DND-41 (cell line): ENCODE measurements at regions not wholly inside any gene's neighbourhood (a gene's known extent, or its start where the extent isn't known, plus 50 kb on each side); places are given as distances from the start of the nearest gene placed in this dataset.

Experiments used
- ATAC-seq: fragments of 200-7000 bp; cut with Tn5 transposase; 3 replicates; pipeline ENCODE4 v1.9.1; 2021; ENCODE audit warnings: low read depth; ENCODE audit not compliant: insufficient read depth
- DNase-seq: peaks from one replicate; pipeline ENCODE4 v3.0.0-alpha.2; 2020
- H2AFZ ChIP-seq: 2 replicates; pipeline ENCODE4 v1.6.0; 2012; ENCODE audit warnings: low read depth, low read length
- H3K27ac ChIP-seq: 2 replicates; pipeline ENCODE4 v1.5.1; 2012; ENCODE audit warnings: low read length, inconsistent platforms
- H3K27me3 ChIP-seq: fragments of 200-600 bp; sonication (generic); 2 replicates; pipeline ENCODE4 v1.6.0; 2012; ENCODE audit warnings: low read length, mild to moderate bottlenecking, inconsistent platforms; ENCODE audit not compliant: insufficient read depth, poor library complexity
- H3K36me3 ChIP-seq: 2 replicates; pipeline ENCODE4 v1.5.1; 2012; ENCODE audit warnings: low read length, inconsistent platforms; ENCODE audit not compliant: insufficient read depth
- H3K4me1 ChIP-seq: 2 replicates; pipeline ENCODE4 v1.5.1; 2012; ENCODE audit warnings: mild to moderate bottlenecking, low read length; ENCODE audit not compliant: insufficient read depth
- H3K4me2 ChIP-seq: 2 replicates; pipeline ENCODE4 v1.6.0; 2012; ENCODE audit warnings: mild to moderate bottlenecking, moderate library complexity, low read length, inconsistent platforms; ENCODE audit not compliant: insufficient read depth
- H3K4me3 ChIP-seq, 2 experiments: fragments of 200-600 bp in 1 of 2; shearing (Covaris generic) in 1 of 2; 2 replicates each; pipeline ENCODE4 v1.5.1; 2012 to 2016; ENCODE audit warnings: inconsistent platforms in 2 of 2, low read length in 2 of 2, mild to moderate bottlenecking in 2 of 2, low read depth in 1 of 2, moderate library complexity in 1 of 2
- H3K79me2 ChIP-seq: 2 replicates; pipeline ENCODE4 v1.6.0; 2012; ENCODE audit warnings: low read length, inconsistent platforms; ENCODE audit not compliant: insufficient read depth
- H3K9ac ChIP-seq: 2 replicates; pipeline ENCODE4 v1.6.0; 2012; ENCODE audit warnings: low read depth, mild to moderate bottlenecking, inconsistent platforms, low read length, moderate library complexity
- H3K9me3 ChIP-seq: 2 replicates; pipeline ENCODE4 v1.5.1; 2012; ENCODE audit warnings: low read length, moderate library complexity, mild to moderate bottlenecking, inconsistent platforms; ENCODE audit not compliant: insufficient read depth, severe bottlenecking
- H4K20me1 ChIP-seq: 2 replicates; pipeline ENCODE4 v1.6.0; 2012; ENCODE audit warnings: low read length; ENCODE audit not compliant: insufficient read depth
- CTCF ChIP-seq: IDR thresholded peaks from 2 replicates; pipeline ENCODE4 v1.5.1; 2012; ENCODE audit warnings: borderline replicate concordance, low read length, moderate library complexity, mild to moderate bottlenecking; ENCODE audit not compliant: poor library complexity, severe bottlenecking; ENCODE audit errors: extremely low read depth
- EZH2 ChIP-seq: IDR thresholded peaks from 3 replicates; pipeline ENCODE4 v1.6.1; 2012; ENCODE audit warnings: borderline replicate concordance, low read depth, mild to moderate bottlenecking, moderate library complexity, low read length, inconsistent platforms; ENCODE audit not compliant: severe bottlenecking

GRCh38 chr5:114207615-114208014 is 154.3 kb upstream of the KCNN2 start:
- H3K4me1 ChIP-seq: no peaks in the 10 kb centered on the region
- no peaks in the 10 kb centered on the region for H3K36me3 ChIP-seq
- no peak for DNase-seq
- H3K4me3 ChIP-seq: no peak overlapping the region
- H4K20me1 ChIP-seq: no peaks in the 10 kb centered on the region
- TF ChIP-seq EZH2: no peak
- no peak for TF ChIP-seq CTCF
- no peak for ATAC-seq
- no peaks in the 10 kb centered on the region for H3K9me3 ChIP-seq
- H3K79me2 ChIP-seq: no peaks in the 10 kb centered on the region
- H3K27ac ChIP-seq: no peak overlapping the region
- H2AFZ ChIP-seq: no peak overlapping the region
- H3K27me3 ChIP-seq: no peaks in the 10 kb centered on the region
- H3K9ac ChIP-seq: no peak overlapping the region
- no peak overlapping the region for H3K4me2 ChIP-seq

GRCh38 chr5:114208120-114208519 is 153.8 kb upstream of the KCNN2 start:
- Histone ChIP-seq H3K79me2 (no peaks in the 10 kb centered on the region), H3K27me3 (no peaks in the 10 kb centered on the region), H3K36me3 (no peaks in the 10 kb centered on the region), H3K27ac (no peak overlapping the region), H3K4me2 (no peak overlapping the region), H3K4me1 (no peaks in the 10 kb centered on the region), H2AFZ (no peak overlapping the region), H3K9ac (no peak overlapping the region), H4K20me1 (no peaks in the 10 kb centered on the region), H3K4me3 (no peak overlapping the region), H3K9me3 (no peaks in the 10 kb centered on the region)
- ATAC-seq (no peak), DNase-seq (no peak)
- TF ChIP-seq CTCF: no peak
- TF ChIP-seq EZH2: no peak

- H3K4me2 ChIP-seq: no peak overlapping the region
- no peaks in the 10 kb centered on the region for H4K20me1 ChIP-seq
- H3K4me3 ChIP-seq: no peak overlapping the region
- no peak overlapping the region for H3K27ac ChIP-seq
- DNase-seq (no peak), ATAC-seq (no peak)
- no peak for TF ChIP-seq CTCF
- H3K9me3 ChIP-seq: no peaks in the 10 kb centered on the region
- H3K27me3 ChIP-seq: no peaks in the 10 kb centered on the region
- no peaks in the 10 kb centered on the region for H3K4me1 ChIP-seq
- H3K36me3 ChIP-seq: no peaks in the 10 kb centered on the region
- H3K9ac ChIP-seq: no peak overlapping the region
- H2AFZ ChIP-seq: no peak overlapping the region
- no peaks in the 10 kb centered on the region for H3K79me2 ChIP-seq
Observed at GRCh38 chr5:114208588-114208987, 153.3 kb upstream of the KCNN2 start.

- H4K20me1 ChIP-seq: no peaks in the 10 kb centered on the region
- ATAC-seq: no peak
- no peaks in the 10 kb centered on the region for H3K79me2 ChIP-seq
- H3K27me3 ChIP-seq: no peaks in the 10 kb centered on the region
- no peak overlapping the region for H3K4me2 ChIP-seq
- H3K4me1 ChIP-seq: no peaks in the 10 kb centered on the region
- no peak overlapping the region for H3K9ac ChIP-seq
- no peak overlapping the region for H3K4me3 ChIP-seq
- H3K9me3 ChIP-seq: no peaks in the 10 kb centered on the region
- no peak for TF ChIP-seq EZH2
- TF ChIP-seq CTCF: no peak
- no peaks in the 10 kb centered on the region for H3K36me3 ChIP-seq
- no peak for DNase-seq
- no peak overlapping the region for H2AFZ ChIP-seq
- no peak overlapping the region for H3K27ac ChIP-seq
Observed at GRCh38 chr5:114210662-114211061, 151.2 kb upstream of the KCNN2 start.
